GM12878 (cell line): ENCODE measurements at regions not wholly inside any gene's neighbourhood (a gene's known extent, or its start where the extent isn't known, plus 50 kb on each side); places are given as distances from the start of the nearest gene placed in this dataset.
A peak's percentile ranks its signal among the peaks of the same experiment; 100 is the strongest.

Experiments
- ATAC-seq: fragments of 200-7000 bp; cut with Tn5 transposase; 3 replicates; pipeline ENCODE4 v1.9.1; 2020; ENCODE audit warnings: mild to moderate bottlenecking, moderate library complexity
- BruUV-seq: library from RNA; stranded (reverse); fragments of 400-500 nt; replicated peaks from 2 replicates; lab custom pipeline; 2021; lab: Mats Ljungman, UMichigan
- CTCF ChIA-PET: fragments of 300-600 bp; sonication (Branson Sonifier 250); formaldehyde crosslinking; extraction: SDS; loops from one replicate; lab custom pipeline; 2021; ENCODE audit warnings: inconsistent platforms; lab: Yijun Ruan, JAX
- POLR2A ChIA-PET: fragments of 350-600 bp; formaldehyde crosslinking; extraction: SDS; loops from one replicate; lab custom pipeline; 2021; ENCODE audit warnings: inconsistent platforms; lab: Charles Lee
- RAD21 ChIA-PET: fragments of 300-600 bp; sonication (Branson Sonifier 250); formaldehyde crosslinking; loops from one replicate; lab custom pipeline; 2023; ENCODE audit warnings: antibody characterized with exemption; ENCODE audit not compliant: unreplicated experiment; lab: Charles Lee
- SMC1A ChIA-PET: fragments of 300-600 bp; sonication (Branson Sonifier 250); formaldehyde crosslinking; loops from one replicate; lab custom pipeline; 2023; ENCODE audit not compliant: unreplicated experiment, uncharacterized antibody; lab: Charles Lee
- DNase-seq: peaks from one replicate; pipeline ENCODE4 v3.0.0-alpha.2; 2011; ENCODE audit warnings: low read depth, low spot score
- FAIRE-seq: peaks from 3 replicates; lab custom pipeline; 2011; peaks lifted over from hg19 to GRCh38; lab: Jason Lieb, UNC
- H2AFZ ChIP-seq: 2 replicates; pipeline ENCODE4 v1.6.0; 2011; ENCODE audit warnings: low read depth, low read length, control low read depth; ENCODE audit not compliant: control insufficient read depth
- H3K27ac ChIP-seq: 2 replicates; pipeline ENCODE4 v1.5.1; 2011; ENCODE audit warnings: control low read depth; ENCODE audit not compliant: control insufficient read depth, insufficient read depth
- H3K27me3 ChIP-seq, 2 experiments: replicated peaks in 1 of 2; 2 replicates each; pipeline versions ENCODE4 v1.6.0 to v1.6.1; 2011; ENCODE audit warnings: low read length in 1 of 2; ENCODE audit not compliant: control insufficient read depth in 2 of 2, insufficient read depth in 2 of 2
- H3K36me3 ChIP-seq, 2 experiments: 2 replicates each; pipeline ENCODE4 v1.5.1; 2011; ENCODE audit warnings: low read length in 1 of 2; ENCODE audit not compliant: control insufficient read depth in 2 of 2, insufficient read depth in 2 of 2
- H3K4me1 ChIP-seq: 2 replicates; pipeline ENCODE4 v1.6.1; 2011; ENCODE audit warnings: mild to moderate bottlenecking, low read length, moderate library complexity, mixed read lengths; ENCODE audit not compliant: control insufficient read depth, insufficient read depth
- H3K4me2 ChIP-seq: 2 replicates; pipeline ENCODE4 v1.6.0; 2011; ENCODE audit warnings: control low read depth; ENCODE audit not compliant: control insufficient read depth, insufficient read depth
- H3K4me3 ChIP-seq: fragments of 200-600 bp; sonication (generic); 2 replicates; pipeline ENCODE4 v1.5.1; 2016
- H3K79me2 ChIP-seq: 2 replicates; pipeline ENCODE4 v1.6.0; 2011; ENCODE audit warnings: low read length; ENCODE audit not compliant: control insufficient read depth, insufficient read depth
- H3K9ac ChIP-seq: 2 replicates; pipeline ENCODE4 v1.8.0; 2011; ENCODE audit warnings: low read length, control low read depth, mixed read lengths; ENCODE audit not compliant: control insufficient read depth, insufficient read depth
- H3K9me3 ChIP-seq: replicated peaks from 3 replicates; pipeline ENCODE4 v1.5.1; 2011; ENCODE audit warnings: mild to moderate bottlenecking, low read length; ENCODE audit not compliant: control insufficient read depth, insufficient read depth
- H4K20me1 ChIP-seq: 2 replicates; pipeline ENCODE4 v1.6.0; 2011; ENCODE audit not compliant: control insufficient read depth, insufficient read depth
- CHD4 ChIP-seq: fragments of 200-600 bp; sonication (generic); IDR thresholded peaks from 2 replicates; pipeline ENCODE4 v1.6.1; 2016; ENCODE audit warnings: mild to moderate bottlenecking
- HDAC6 ChIP-seq: fragments of 200-600 bp; sonication (generic); IDR thresholded peaks from one replicate; pipeline ENCODE4 v1.8.0; 2017; ENCODE audit warnings: antibody characterized with exemption; ENCODE audit not compliant: unreplicated experiment
- IKZF1 ChIP-seq: fragments of 450-650 bp; conservative IDR thresholded peaks from 2 replicates; pipeline ENCODE4 v1.6.1; 2017; ENCODE audit warnings: antibody characterized with exemption, mild to moderate bottlenecking
- KAT2A ChIP-seq: conservative IDR thresholded peaks from 2 replicates; pipeline ENCODE4 v1.6.1; 2011; ENCODE audit warnings: low read depth, low read length; ENCODE audit not compliant: control insufficient read depth
- NFYB ChIP-seq: IDR thresholded peaks from 2 replicates; pipeline ENCODE4 v1.6.1; 2011; ENCODE audit warnings: low read depth, mild to moderate bottlenecking, low read length, improper control_type of control experiment, moderate library complexity; ENCODE audit not compliant: insufficient read depth
- POLR2AphosphoS5 ChIP-seq: IDR thresholded peaks from 2 replicates; pipeline ENCODE4 v1.6.1; 2011; ENCODE audit warnings: mild to moderate bottlenecking, low read length, inconsistent platforms
- SRF ChIP-seq, 2 experiments: IDR thresholded peaks; 2 replicates each; pipeline ENCODE4 v1.6.1; 2011; ENCODE audit warnings: low read depth in 2 of 2, low read length in 2 of 2, mild to moderate bottlenecking in 1 of 2, moderate library complexity in 1 of 2
- STAT3 ChIP-seq: IDR thresholded peaks from 2 replicates; pipeline ENCODE4 v1.6.1; 2011; ENCODE audit warnings: low read depth, low read length, improper control_type of control experiment
- ZNF384 ChIP-seq: IDR thresholded peaks from 2 replicates; pipeline ENCODE4 v1.6.1; 2012; ENCODE audit warnings: low read depth, mild to moderate bottlenecking, low read length, improper control_type of control experiment, borderline replicate concordance
- WGBS: methylation state at CpG from one replicate; pipeline ENCODE4 v1.1.6; 2016; ENCODE audit warnings: low lambda C conversion rate; ENCODE audit not compliant: insufficient replicate concordance, insufficient coverage; ENCODE audit errors: missing lambda C conversion rate; 5-methylcytosine and 5-hydroxymethylcytosine counted together
- in situ Hi-C: fragments of 300-500 bp; cut with MboI; formaldehyde crosslinking; loops from 9 replicates; pipeline ENCODE4 v1.14.3; 2018; ENCODE audit warnings: mixed read lengths
- intact Hi-C: fragments of 100-400 bp; cut with micrococcal nuclease; formaldehyde crosslinking; loops from one replicate; pipeline ENCODE4 v1.14.2; 2022; ENCODE audit not compliant: unreplicated experiment
- TF ChIP-seq, protein P1 (sequence below): fragments of 450-650 bp; conservative IDR thresholded peaks from 2 replicates; pipeline ENCODE4 v1.6.1; 2017; ENCODE audit warnings: mild to moderate bottlenecking, moderate library complexity
- TF ChIP-seq, protein P2 (sequence below): IDR thresholded peaks from 2 replicates; pipeline ENCODE4 v1.6.1; 2012; ENCODE audit warnings: improper control_type of control experiment, low read depth, low read length; ENCODE audit not compliant: insufficient replicate concordance
- TF ChIP-seq, protein P3 (sequence below): fragments of 450-650 bp; IDR thresholded peaks from 2 replicates; pipeline ENCODE4 v1.6.1; 2018; ENCODE audit warnings: borderline replicate concordance, mild to moderate bottlenecking; ENCODE audit not compliant: partially characterized antibody

DNA sequence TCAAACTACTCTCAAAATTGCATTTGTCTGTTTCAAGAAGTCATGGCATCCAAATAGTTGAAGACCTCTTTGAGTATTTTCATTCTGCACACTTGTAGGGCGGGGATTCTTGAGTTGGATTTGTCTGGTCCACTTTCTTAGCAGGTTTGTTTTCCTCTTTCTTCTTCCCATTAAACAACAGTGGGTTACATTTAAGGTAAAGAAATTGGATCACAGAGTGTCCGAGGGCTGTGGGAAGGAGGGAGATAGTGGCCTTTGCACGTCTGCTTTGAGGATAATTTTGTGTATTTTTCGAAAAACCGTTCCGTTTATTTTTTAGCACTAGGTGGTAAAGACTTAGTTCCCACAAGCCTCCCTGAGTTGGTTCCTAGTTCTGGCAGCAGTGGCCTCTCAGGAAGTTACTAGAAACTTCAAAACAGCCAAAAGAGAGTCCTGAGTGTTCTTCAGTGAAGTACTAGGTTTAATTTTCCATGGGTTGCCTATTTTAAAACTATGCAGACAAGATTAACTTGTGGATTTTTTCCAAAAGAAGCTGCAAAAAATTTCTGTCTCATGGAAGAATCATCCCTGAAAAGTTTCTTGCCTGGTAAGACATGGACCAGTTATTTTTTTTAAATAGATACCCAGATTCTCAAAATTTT is 107.9 kb downstream of the CDC42EP3 start:
- Histone ChIP-seq H4K20me1 (no peaks in the 10 kb centered on the region), H3K9ac (no peak overlapping the region), H3K27ac (no peak overlapping the region), H3K4me3 (no peak overlapping the region), H3K79me2 (no peaks in the 10 kb centered on the region; the same call in 1 of the 2 replicates), H2AFZ (peak overlapping the region; percentile 60), H3K36me3 (no peaks in the 10 kb centered on the region), H3K9me3 (peaks cover 14% of the 10 kb centered on the region), H3K4me2 (no peak overlapping the region), H3K4me1 (peaks cover 33% of the 10 kb centered on the region), H3K27me3 (no peaks in the 10 kb centered on the region)
- BruUV-seq, result no TSS peak
- FAIRE-seq, result no peak
- POLR2A ChIA-PET, result interaction anchor here (0.7 to 1.8 kb wide), 3 partner anchors 9 to 58 kb away, joined by 3 to 9 read pairs (median 3); no protein-coding TSS in a partner anchor
- intact Hi-C loops (no loop called here), in situ Hi-C loops (no loop called here)
- CTCF ChIA-PET, result interaction anchor here (1.5 to 2.4 kb wide), 2 partner anchors 10 to 62 kb away, joined by 4 to 5 read pairs; no protein-coding TSS in a partner anchor
- no peak for ATAC-seq
- RAD21 ChIA-PET, result interaction anchor here (0.8 to 1.0 kb wide), 3 partner anchors 10 to 168 kb away, joined by 3 read pairs; no protein-coding TSS in a partner anchor
- no peak for DNase-seq
- SMC1A ChIA-PET, result interaction anchor here (0.9 to 4.2 kb wide), 12 partner anchors 9 to 93 kb away, joined by 3 to 39 read pairs (median 4); no protein-coding TSS in a partner anchor
- 98% methylated on average over 6 of the region's 6 CpGs for WGBS
- no peak for TF ChIP-seq ZNF384
- TF ChIP-seq STAT3, result no peak
- no peak for TF ChIP-seq HDAC6
- TF ChIP-seq CHD4, result no peak
- TF ChIP-seq NFYB, result no peak
- TF ChIP-seq, protein P1, sequence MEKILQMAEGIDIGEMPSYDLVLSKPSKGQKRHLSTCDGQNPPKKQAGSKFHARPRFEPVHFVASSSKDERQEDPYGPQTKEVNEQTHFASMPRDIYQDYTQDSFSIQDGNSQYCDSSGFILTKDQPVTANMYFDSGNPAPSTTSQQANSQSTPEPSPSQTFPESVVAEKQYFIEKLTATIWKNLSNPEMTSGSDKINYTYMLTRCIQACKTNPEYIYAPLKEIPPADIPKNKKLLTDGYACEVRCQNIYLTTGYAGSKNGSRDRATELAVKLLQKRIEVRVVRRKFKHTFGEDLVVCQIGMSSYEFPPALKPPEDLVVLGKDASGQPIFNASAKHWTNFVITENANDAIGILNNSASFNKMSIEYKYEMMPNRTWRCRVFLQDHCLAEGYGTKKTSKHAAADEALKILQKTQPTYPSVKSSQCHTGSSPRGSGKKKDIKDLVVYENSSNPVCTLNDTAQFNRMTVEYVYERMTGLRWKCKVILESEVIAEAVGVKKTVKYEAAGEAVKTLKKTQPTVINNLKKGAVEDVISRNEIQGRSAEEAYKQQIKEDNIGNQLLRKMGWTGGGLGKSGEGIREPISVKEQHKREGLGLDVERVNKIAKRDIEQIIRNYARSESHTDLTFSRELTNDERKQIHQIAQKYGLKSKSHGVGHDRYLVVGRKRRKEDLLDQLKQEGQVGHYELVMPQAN, result no peak
- TF ChIP-seq POLR2AphosphoS5, result no peak
- no peak for TF ChIP-seq SRF (IDR thresholded peaks at IDR 0.05; ENCODE audit: low read depth in 2 of 2, low read length in 2 of 2)
- TF ChIP-seq, protein P2, sequence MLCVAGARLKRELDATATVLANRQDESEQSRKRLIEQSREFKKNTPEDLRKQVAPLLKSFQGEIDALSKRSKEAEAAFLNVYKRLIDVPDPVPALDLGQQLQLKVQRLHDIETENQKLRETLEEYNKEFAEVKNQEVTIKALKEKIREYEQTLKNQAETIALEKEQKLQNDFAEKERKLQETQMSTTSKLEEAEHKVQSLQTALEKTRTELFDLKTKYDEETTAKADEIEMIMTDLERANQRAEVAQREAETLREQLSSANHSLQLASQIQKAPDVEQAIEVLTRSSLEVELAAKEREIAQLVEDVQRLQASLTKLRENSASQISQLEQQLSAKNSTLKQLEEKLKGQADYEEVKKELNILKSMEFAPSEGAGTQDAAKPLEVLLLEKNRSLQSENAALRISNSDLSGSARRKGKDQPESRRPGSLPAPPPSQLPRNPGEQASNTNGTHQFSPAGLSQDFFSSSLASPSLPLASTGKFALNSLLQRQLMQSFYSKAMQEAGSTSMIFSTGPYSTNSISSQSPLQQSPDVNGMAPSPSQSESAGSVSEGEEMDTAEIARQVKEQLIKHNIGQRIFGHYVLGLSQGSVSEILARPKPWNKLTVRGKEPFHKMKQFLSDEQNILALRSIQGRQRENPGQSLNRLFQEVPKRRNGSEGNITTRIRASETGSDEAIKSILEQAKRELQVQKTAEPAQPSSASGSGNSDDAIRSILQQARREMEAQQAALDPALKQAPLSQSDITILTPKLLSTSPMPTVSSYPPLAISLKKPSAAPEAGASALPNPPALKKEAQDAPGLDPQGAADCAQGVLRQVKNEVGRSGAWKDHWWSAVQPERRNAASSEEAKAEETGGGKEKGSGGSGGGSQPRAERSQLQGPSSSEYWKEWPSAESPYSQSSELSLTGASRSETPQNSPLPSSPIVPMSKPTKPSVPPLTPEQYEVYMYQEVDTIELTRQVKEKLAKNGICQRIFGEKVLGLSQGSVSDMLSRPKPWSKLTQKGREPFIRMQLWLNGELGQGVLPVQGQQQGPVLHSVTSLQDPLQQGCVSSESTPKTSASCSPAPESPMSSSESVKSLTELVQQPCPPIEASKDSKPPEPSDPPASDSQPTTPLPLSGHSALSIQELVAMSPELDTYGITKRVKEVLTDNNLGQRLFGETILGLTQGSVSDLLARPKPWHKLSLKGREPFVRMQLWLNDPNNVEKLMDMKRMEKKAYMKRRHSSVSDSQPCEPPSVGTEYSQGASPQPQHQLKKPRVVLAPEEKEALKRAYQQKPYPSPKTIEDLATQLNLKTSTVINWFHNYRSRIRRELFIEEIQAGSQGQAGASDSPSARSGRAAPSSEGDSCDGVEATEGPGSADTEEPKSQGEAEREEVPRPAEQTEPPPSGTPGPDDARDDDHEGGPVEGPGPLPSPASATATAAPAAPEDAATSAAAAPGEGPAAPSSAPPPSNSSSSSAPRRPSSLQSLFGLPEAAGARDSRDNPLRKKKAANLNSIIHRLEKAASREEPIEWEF, result no peak
- no peak for TF ChIP-seq IKZF1
- TF ChIP-seq KAT2A, result no peak
- TF ChIP-seq, protein P3, sequence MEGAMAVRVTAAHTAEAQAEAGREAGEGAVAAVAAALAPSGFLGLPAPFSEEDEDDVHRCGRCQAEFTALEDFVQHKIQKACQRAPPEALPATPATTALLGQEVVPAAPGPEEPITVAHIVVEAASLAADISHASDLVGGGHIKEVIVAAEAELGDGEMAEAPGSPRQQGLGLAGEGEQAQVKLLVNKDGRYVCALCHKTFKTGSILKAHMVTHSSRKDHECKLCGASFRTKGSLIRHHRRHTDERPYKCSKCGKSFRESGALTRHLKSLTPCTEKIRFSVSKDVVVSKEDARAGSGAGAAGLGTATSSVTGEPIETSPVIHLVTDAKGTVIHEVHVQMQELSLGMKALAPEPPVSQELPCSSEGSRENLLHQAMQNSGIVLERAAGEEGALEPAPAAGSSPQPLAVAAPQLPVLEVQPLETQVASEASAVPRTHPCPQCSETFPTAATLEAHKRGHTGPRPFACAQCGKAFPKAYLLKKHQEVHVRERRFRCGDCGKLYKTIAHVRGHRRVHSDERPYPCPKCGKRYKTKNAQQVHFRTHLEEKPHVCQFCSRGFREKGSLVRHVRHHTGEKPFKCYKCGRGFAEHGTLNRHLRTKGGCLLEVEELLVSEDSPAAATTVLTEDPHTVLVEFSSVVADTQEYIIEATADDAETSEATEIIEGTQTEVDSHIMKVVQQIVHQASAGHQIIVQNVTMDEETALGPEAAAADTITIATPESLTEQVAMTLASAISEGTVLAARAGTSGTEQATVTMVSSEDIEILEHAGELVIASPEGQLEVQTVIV, result no peak
